Kidney epithelial cell (primary cell): ENCODE measurements at regions not wholly inside any gene's neighbourhood (a gene's known extent, or its start where the extent isn't known, plus 50 kb on each side); places are given as distances from the start of the nearest gene placed in this dataset.
"Not testable (repeated sequence)": the region's sequence is repeated elsewhere in the genome, so short reads cannot be mapped to it uniquely, and the experiment has no call there.

ENCODE experiments used
- DNase-seq: peaks from one replicate; pipeline ENCODE4 v3.0.0-alpha.2; 2010; ENCODE audit warnings: low read depth
- H3K27me3 ChIP-seq: 2 replicates; pipeline ENCODE4 v1.6.0; 2011; ENCODE audit warnings: low read length; ENCODE audit not compliant: control insufficient read depth, insufficient read depth
- H3K36me3 ChIP-seq: 2 replicates; pipeline ENCODE4 v1.5.1; 2011; ENCODE audit warnings: low read length; ENCODE audit not compliant: control insufficient read depth, insufficient read depth
- H3K4me3 ChIP-seq: 2 replicates; pipeline ENCODE4 v1.5.1; 2011; ENCODE audit warnings: low read depth, mild to moderate bottlenecking, control low read depth, low read length
- CTCF ChIP-seq: IDR thresholded peaks from 2 replicates; pipeline ENCODE4 v1.5.1; 2011; ENCODE audit warnings: mild to moderate bottlenecking, moderate library complexity, low read length, control low read depth, inconsistent platforms; ENCODE audit not compliant: insufficient read depth, poor library complexity, severe bottlenecking

DNA sequence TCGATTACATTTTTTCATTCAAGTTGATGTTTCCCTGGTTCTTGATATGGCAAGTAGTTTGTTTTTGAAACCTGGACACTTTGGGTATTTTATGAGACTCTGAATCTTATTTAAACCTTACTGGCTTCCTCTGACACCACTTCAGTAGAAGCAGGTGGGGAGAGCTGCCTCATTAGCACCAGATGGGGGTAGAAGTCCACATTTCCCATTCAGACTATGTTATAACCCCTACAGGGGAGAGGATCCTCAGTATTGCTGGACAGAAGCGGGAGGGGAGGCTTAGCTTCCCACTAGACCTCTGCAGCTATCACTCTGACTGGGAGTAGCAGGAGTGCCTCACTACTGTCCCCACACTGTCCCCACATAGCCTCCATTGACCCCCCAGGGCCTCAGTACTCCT lies 145.3 kb upstream of the SLC35G4 start:
- H3K27me3 ChIP-seq, result no peaks in the 10 kb centered on the region
- TF ChIP-seq CTCF, result no peak
- DNase-seq, result no peak

GRCh38 chr18:11458447-11458846 lies 150.9 kb upstream of the SLC35G4 start:
- Histone ChIP-seq H3K4me3 (no peak overlapping the region), H3K27me3 (no peaks in the 10 kb centered on the region), H3K36me3 (no peaks in the 10 kb centered on the region)
- no peak for TF ChIP-seq CTCF
- no peak for DNase-seq

More for the DNA sequence above, 145.3 kb upstream of the SLC35G4 start:
- H3K4me3 ChIP-seq, result no peak overlapping the region
- H3K36me3 ChIP-seq, result no peaks in the 10 kb centered on the region

GRCh38 chr18:11457853-11458252 lies 151.5 kb upstream of the SLC35G4 start:
- H3K36me3 ChIP-seq, H3K4me3 ChIP-seq, H3K27me3 ChIP-seq, DNase-seq: not testable (repeated sequence)

DNA sequence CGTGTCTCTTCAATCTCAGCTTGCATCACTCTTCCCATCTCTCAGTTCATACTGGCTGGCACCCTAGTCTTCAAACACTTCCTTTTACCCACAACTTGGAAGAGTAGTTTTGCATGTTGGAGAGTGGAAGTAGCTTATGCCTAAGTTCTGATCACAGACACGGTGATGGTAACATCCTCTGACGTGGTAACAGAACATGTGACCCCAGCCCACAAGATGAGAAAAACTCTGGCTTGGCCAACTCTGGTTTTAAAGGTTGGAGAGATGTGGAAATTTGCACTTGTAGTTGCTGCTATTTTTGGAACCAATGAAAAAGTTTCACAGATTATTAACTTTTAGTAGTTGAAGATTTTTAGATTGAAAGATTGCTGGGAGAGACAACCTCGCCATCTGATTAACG lies 155.4 kb upstream of the SLC35G4 start:
- no peak for TF ChIP-seq CTCF
- Histone ChIP-seq H3K36me3 (no peaks in the 10 kb centered on the region), H3K27me3 (no peaks in the 10 kb centered on the region), H3K4me3 (no peak overlapping the region)
- DNase-seq, result no peak

- H3K27me3 ChIP-seq, H3K36me3 ChIP-seq, DNase-seq, H3K4me3 ChIP-seq: not testable (repeated sequence)
These were observed 165.2 kb upstream of the SLC35G4 start for GRCh38 chr18:11444169-11444568.

DNA sequence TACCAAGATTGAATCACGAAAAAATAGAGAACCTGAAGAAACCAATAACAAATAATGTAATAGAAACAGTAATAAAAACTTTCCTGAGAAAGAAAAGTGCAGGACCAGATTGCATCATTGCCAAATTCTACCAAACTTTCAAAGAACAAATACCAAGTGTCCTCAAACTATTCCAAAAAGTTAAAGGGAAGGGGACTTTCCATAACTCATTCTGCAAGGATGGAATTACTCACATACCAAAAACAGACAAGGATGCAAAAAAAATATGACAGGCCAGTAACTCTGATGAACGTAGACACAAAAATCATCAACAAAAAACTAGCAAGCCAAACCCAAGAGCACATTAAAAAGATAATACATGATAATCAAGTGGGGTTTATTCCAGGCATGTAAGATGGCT lies 172.3 kb upstream of the SLC35G4 start:
- Histone ChIP-seq H3K36me3 (no peaks in the 10 kb centered on the region), H3K4me3 (no peak overlapping the region), H3K27me3 (no peaks in the 10 kb centered on the region)
- DNase-seq, result no peak
- TF ChIP-seq CTCF, result no peak

GRCh38 chr18:11432360-11432811 lies 177.0 kb upstream of the SLC35G4 start:
- TF ChIP-seq CTCF, result no peak
- H3K36me3 ChIP-seq, result no peaks in the 10 kb centered on the region

More at GRCh38 chr18:11432360-11432811, 177.0 kb upstream of the SLC35G4 start:
- DNase-seq, result no peak
- H3K27me3 ChIP-seq, result no peaks in the 10 kb centered on the region
- no peak overlapping the region for H3K4me3 ChIP-seq
